GM12892 (cell line): ENCODE measurements at regions not wholly inside any gene's neighbourhood (a gene's known extent, or its start where the extent isn't known, plus 50 kb on each side); places are given as distances from the start of the nearest gene placed in this dataset.

Experiments
- DNase-seq: peaks from one replicate; pipeline ENCODE4 v3.0.0; 2011; ENCODE audit not compliant: insufficient read length
- FAIRE-seq: peaks from 2 replicates; lab custom pipeline; 2011; peaks lifted over from hg19 to GRCh38; lab: Jason Lieb, UNC
- POLR2A ChIP-seq: IDR thresholded peaks from 2 replicates; pipeline ENCODE4 v1.6.1; 2011; ENCODE audit warnings: low read depth, low read length, control low read depth
- POLR2AphosphoS5 ChIP-seq: IDR thresholded peaks from 2 replicates; pipeline ENCODE4 v1.6.1; 2011; ENCODE audit warnings: low read depth, low read length, control low read depth
- TAF1 ChIP-seq: IDR thresholded peaks from 2 replicates; pipeline ENCODE4 v1.6.1; 2011; ENCODE audit warnings: low read depth, mild to moderate bottlenecking, control low read depth, low read length, borderline replicate concordance

DNA sequence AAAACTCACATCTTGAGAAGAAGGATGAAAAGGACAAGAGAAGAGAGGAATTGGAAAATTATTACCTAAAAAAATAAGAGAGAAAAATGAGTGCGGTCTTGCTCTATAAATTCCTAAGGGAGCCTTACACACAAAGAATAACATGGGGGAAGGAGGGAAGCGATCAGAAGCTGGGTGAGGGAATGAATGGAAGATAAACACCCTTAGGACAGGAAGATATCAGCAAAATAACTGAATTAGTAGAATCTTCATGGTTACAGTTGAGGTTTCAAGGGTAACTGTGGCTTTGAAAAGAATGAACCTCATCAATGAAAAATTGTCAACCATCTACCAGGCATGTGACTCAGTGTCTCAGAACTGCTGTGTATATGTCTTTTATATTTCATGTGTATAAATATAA lies 192.5 kb upstream of the FOXD3 start:
- TF ChIP-seq POLR2AphosphoS5 (no peak), TAF1 (no peak), POLR2A (no peak)
- DNase-seq = no peak
- FAIRE-seq = no peak

DNA sequence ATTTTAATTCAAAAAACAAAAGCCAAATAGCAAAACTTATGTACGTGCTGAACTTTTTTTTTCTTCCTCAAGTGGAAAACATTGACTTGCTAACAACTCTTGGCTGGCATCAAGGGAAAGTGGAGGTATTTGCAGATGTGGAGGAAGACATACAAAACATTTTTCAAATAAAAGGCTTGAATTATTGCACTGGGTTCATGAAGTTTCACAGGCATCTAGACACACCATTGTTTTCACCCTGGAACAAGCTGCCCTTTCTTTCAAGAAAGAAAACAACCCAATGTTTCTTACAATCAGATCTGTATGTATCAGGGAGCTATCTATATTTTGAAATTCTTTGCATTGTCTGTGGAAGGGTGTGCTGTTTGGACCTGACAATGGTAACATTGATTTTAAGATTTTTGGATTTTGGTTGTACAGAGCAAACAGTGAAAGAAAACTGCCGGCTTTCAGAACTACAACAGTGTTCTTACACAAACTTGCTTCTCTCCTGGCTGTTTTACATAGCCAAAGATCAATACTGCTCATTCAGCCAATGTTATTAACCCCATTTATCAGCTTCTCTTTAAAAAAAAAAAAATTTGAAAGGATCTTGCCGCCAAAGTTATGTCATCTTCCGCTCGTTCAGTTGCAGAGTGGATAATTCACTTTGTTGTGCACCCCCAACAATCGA lies 187.7 kb upstream of the FOXD3 start:
- FAIRE-seq (no peak), DNase-seq (no peak)
- TF ChIP-seq POLR2AphosphoS5 (no peak), TAF1 (no peak), POLR2A (no peak)

DNA sequence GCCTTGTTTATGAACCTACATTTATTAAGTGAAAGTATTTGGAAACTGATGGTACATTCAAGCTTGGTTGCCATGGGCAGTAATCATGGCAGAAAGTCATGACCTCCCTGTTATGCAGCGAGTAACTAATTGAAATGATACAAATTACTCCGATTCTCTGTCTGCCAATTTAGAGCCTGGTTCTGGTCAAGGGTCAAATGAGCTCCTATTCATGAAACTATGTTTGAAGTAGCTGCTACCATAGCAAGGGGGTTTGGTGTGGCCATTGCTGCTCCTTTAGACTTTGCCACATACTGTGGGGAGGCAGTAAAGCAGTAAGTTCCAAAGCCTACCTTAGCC lies 187.2 kb upstream of the FOXD3 start:
- TF ChIP-seq POLR2A (no peak), POLR2AphosphoS5 (no peak), TAF1 (no peak)
- DNase-seq = no peak
- FAIRE-seq = no peak

DNA sequence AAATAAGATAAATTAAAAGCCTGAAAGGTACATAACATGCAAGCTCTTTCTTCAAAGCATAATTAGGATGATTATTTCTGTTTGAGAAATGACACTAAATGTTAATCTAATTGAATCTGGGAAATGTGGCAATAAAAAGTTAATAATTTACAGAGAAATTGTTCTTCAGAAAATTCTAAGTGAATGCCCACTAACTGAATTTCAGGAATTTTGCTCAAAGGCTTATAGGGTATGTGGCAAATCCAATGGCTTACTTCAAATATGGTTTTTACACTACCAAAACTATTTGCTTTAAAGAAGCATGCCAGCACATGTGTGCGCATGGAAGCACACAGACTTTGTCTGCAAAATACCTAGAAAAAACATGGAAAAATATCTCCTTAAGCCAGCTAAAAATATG lies 186.6 kb upstream of the FOXD3 start:
- DNase-seq = no peak
- no peak for FAIRE-seq
- TF ChIP-seq POLR2AphosphoS5 = no peak

DNA sequence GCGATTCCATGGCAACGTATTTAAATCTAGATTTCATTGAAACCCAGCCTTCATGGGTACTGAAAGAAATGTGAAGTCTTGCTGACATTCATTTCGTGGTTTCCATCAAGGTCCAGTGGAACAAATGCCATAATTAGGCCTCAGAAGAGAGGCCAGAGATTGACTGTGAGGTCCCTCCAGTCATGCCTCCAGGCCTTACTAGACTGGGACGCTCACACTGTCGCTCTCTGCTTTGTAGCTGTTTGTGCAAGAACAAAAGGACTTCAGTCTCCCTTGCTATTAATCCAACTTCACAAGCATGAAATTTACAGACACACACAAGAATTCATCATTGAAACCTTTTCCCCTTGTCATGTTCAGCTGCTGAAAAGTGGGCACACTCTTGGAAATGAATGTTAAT lies 180.4 kb upstream of the FOXD3 start:
- FAIRE-seq (no peak), DNase-seq (no peak)
- TF ChIP-seq POLR2A (no peak), POLR2AphosphoS5 (no peak), TAF1 (no peak)

DNA sequence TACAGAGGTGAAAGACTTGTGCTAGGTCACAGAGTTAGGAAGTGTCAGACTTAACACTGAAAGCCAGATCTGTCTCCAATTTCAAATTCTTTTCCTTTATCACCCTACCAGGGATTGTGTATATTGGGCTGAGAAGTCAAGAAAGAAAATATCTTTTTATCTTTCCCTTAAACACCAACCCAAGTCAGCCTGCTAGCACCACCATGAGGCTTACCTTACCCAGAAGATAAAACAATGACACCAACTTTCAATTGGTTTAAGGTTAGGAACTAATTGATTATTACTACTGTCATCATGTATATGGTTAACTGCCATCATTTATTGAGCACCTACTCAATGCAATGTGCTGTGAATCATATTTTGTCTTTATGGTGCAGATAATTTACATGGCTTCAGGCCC lies 178.9 kb upstream of the FOXD3 start:
- no peak for TF ChIP-seq TAF1
- no peak for TF ChIP-seq POLR2AphosphoS5
- no peak for TF ChIP-seq POLR2A
- no peak for FAIRE-seq
- DNase-seq = no peak

DNA sequence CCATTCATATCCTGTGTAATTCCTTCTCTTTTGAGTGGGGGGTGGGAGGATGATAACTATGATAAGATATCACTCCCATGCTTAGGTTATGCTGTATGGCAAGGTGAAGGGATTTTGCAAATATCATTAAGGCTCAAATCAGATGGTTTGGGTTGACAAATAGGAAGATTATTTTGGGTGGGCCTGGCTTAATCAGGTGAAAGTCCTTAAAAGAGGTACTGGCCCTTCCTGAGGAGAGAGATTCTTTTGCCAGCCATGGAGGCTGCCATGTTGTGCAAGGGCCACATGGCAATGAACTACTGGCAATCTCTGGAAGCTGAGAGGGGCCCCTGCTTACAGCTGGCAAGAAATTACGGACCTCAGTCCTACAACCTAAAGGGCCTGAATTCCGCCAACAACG lies 174.6 kb upstream of the FOXD3 start:
- TF ChIP-seq POLR2A = no peak
- no peak for TF ChIP-seq TAF1
- no peak for TF ChIP-seq POLR2AphosphoS5
- FAIRE-seq (no peak), DNase-seq (no peak)

DNA sequence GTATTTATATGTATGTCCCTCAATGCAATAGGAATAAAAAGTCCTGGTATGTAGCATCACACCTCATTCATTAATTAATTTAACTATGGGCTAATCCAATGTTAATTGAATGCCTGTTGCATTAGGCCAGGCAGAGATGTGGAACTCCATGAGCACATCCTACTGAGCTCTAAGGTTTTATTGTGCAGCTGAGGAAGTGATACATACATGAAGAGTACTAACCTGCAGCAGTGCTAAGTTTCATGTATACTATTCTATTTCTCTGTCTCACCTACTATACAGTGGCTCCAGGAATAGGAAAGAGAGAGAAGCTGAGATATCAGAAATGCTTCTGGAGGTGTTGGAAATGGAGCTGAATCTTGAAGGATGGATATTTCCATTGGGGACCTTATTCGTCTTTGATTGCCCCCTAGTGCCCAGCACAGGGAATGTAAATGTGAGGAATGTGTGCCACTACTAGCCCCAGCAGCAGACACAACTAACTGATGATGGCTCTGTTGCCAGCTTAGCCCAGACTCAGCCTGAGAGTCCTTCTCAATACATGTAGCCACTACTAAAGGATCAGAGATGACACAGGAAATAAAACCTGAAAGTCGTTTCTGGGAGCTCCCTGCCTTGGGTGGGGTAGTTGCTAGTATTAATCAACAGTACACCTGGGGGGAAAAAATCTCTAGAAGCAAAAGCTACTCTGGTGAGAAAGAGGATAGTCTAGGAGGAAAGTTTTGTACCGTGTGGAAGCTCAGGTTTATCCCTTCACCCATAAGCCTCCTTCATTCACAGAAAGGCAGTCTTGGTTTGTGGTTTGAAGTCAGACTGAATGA lies 173.3 kb upstream of the FOXD3 start:
- FAIRE-seq = no peak
- TF ChIP-seq TAF1 = no peak
- no peak for TF ChIP-seq POLR2A
- no peak for TF ChIP-seq POLR2AphosphoS5
- DNase-seq = no peak

DNA sequence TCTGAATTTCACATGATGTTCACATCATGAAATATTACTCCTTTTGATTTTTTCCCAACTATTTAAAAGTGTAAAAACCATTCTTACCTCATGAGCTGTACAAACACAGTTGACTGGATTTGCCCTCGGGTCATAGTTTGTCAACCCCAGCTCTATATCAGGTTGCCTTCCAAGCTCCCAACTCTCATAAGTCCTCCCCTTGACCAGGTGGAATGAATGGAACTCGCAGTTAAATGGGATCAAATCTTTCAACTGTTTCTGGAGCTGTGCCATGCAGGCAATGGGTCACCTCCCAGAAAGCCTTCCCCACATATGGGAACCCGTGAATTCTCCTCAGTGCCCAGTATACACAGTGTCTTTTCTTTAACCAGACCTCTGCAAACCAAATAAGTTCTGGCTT lies 169.8 kb upstream of the FOXD3 start:
- FAIRE-seq (no peak), DNase-seq (no peak)
- TF ChIP-seq POLR2A (no peak), TAF1 (no peak), POLR2AphosphoS5 (no peak)

DNA sequence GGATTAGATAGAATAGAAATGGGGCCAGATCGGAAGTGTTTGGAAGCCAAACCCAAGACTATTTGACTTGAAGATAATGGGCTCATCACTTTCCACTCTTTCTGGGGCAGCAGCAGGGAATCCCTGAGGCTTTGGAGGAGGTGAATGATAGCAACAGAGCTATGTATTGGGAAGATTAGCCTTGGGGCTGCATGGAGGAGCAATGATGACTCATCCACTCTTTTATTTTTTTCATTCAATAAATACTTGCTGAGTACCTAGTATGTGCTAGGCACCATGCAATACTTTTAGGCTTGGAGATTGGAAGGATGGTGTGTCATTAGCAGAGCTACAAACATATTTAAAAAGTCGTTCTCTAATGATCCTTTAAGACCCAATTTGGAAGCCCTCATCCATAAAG lies 166.9 kb upstream of the FOXD3 start:
- FAIRE-seq (no peak), DNase-seq (no peak)
- TF ChIP-seq POLR2A (no peak), POLR2AphosphoS5 (no peak), TAF1 (no peak)

DNA sequence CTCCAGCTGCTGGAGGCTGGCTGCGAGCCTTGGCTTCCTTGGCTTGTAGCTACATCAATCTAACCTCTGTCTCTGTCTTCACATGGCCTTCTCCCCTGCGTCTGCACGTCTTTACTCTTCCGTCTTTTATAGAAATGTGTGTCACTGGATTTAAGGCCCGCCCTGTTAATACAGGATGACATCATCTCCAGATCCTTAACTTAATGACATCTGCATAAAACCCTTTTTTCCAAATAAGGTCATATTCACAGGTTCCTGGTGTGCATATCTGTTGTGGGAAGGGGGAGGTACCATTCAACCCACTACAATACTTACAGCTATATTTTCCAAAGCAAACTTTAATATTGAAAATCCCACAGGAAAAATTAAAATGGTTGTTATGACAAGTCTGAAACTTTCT lies 165.3 kb upstream of the FOXD3 start:
- no peak for DNase-seq
- FAIRE-seq = no peak
- TF ChIP-seq POLR2AphosphoS5 (no peak), POLR2A (no peak), TAF1 (no peak)

DNA sequence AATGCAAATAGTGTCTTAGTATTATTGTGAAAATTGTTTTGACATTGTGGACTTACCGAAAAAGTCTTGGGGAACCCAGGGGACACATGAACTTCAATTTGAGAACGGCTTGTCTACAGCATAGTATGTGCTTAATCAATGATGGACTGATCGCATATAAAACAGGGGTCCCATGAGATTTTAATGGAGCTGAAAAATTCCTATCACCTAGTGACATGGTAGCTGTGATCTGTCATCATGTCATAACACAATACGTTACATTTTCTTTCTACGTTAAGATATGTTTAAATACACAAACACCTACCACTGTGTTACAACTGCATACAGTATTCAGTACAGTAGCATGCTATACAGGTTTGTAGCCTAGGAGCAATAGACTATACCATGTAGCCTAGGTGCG lies 153.3 kb upstream of the FOXD3 start:
- no peak for TF ChIP-seq POLR2AphosphoS5
- TF ChIP-seq TAF1 = no peak
- TF ChIP-seq POLR2A = no peak

DNA sequence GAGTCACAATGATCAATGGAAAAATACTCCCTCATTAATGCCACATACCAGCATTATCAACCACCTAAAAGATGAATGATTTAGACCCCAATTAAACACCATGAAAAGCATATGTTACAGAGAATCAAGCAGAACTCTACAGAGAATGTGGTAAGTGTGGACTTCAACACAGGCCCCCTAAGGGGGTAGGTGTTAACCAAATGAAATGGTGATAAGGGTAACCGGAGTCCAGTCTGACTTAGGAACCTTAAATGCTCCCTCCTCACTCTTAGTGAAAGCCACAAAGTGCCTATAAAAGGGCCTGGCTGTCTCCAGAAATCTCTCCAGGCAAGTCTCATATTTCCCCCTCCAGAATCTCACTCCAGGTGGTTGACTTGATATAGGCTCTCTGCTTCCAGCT lies 149.2 kb upstream of the FOXD3 start:
- no peak for TF ChIP-seq POLR2A
- no peak for TF ChIP-seq TAF1
- TF ChIP-seq POLR2AphosphoS5 = no peak
- FAIRE-seq (no peak), DNase-seq (no peak)

More for the DNA sequence above, 153.3 kb upstream of the FOXD3 start:
- no peak for DNase-seq
- no peak for FAIRE-seq
